ENCODE measurements at regions not wholly inside any gene's neighbourhood (a gene's known extent, or its start where the extent isn't known, plus 50 kb on each side); places are given as distances from the start of the nearest gene placed in this dataset.

DNA sequence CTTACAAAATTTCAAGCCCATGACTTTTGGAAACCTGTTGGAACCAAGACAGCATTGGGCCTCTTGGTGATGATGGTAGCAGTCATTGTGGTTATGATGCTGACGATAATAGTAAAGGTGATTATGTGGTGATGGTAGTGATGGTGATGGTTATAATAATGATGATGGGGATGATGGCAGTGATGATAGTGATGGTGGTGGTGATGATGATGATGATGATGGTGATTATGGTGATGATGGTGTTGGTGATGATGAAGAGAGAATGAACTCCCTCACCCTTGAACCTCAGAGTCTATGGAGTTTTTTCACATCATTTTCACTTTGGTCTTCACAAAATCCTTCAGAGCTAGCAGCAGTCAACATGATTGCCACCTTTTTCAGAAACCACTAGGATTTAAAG lies 105.3 kb upstream of the ASIC2 start:
- intact Hi-C loops (cut with micrococcal nuclease) = no loop called here
- ChIA-PET CTCF (no interaction called here), POLR2A (no interaction called here)
- H3K9me3 Mint-ChIP-seq = no peaks in the 10 kb centered on the region
- no peaks in the 10 kb centered on the region for H3K4me1 Mint-ChIP-seq
- ATAC-seq (ENCODE audit: low read depth) (no peak), DNase-seq (no peak)
- H3K36me3 Mint-ChIP-seq (ENCODE audit: low read depth) = no peaks in the 10 kb centered on the region
- TF ChIP-seq, protein P1, sequence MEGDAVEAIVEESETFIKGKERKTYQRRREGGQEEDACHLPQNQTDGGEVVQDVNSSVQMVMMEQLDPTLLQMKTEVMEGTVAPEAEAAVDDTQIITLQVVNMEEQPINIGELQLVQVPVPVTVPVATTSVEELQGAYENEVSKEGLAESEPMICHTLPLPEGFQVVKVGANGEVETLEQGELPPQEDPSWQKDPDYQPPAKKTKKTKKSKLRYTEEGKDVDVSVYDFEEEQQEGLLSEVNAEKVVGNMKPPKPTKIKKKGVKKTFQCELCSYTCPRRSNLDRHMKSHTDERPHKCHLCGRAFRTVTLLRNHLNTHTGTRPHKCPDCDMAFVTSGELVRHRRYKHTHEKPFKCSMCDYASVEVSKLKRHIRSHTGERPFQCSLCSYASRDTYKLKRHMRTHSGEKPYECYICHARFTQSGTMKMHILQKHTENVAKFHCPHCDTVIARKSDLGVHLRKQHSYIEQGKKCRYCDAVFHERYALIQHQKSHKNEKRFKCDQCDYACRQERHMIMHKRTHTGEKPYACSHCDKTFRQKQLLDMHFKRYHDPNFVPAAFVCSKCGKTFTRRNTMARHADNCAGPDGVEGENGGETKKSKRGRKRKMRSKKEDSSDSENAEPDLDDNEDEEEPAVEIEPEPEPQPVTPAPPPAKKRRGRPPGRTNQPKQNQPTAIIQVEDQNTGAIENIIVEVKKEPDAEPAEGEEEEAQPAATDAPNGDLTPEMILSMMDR (IDR thresholded peaks at IDR 0.05) = no peak
- H3K27me3 Mint-ChIP-seq = peaks cover 4% of the 10 kb centered on the region
- H3K27ac Mint-ChIP-seq = no peak overlapping the region
- H3K4me3 Mint-ChIP-seq = no peak overlapping the region

DNA sequence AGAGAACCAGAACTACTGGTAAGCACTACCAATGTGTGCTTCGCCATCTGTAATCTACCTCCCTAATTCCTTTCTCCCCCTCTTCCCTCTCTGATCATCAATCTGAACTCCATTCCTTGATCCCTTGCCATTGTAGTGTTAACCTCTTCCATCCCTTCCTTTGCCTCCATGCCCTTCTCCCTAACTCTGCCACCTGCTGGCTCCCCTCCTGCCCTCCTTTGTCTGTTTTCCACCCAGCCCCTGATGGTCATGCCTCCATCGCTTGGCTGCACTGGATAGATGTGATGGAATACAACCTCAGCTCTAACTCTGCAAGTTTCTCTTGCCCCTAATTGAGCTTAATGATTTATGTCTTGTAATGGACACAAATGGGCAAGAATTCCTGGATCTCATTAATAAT lies 108.2 kb upstream of the ASIC2 start:
- DNase-seq (no peak), ATAC-seq (ENCODE audit: low read depth) (no peak)
- peaks cover 5% of the 10 kb centered on the region for H3K27me3 Mint-ChIP-seq
- intact Hi-C loops (cut with micrococcal nuclease) = no loop called here
- H3K9me3 Mint-ChIP-seq = no peaks in the 10 kb centered on the region
- POLR2A ChIA-PET = no interaction called here
- TF ChIP-seq, protein P1 (IDR thresholded peaks at IDR 0.05) = no peak
- no peaks in the 10 kb centered on the region for H3K36me3 Mint-ChIP-seq (ENCODE audit: low read depth)
- CTCF ChIA-PET = no interaction called here
- no peak overlapping the region for H3K27ac Mint-ChIP-seq
- no peaks in the 10 kb centered on the region for H3K4me1 Mint-ChIP-seq
- H3K4me3 Mint-ChIP-seq = no peak overlapping the region

DNA sequence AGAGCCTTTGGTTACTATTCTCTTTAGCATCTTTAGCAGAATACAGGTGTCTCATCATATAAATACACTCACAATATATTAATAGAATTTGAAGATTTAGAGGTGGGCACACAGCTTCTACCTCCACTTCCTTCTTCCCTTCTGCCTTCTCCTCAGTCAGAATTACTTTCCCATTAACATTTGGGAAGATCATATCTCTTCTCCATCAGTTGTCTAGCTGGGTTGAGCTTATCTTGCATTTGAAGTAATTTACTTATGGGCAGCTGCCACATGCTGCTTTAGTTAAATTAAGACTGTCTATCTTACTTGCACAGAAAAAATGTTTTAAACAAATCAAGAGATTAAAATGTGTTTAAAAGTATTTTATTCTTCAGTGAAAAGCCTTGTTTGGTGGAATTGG lies 110.1 kb upstream of the ASIC2 start:
- H3K27me3 Mint-ChIP-seq = peaks cover 5% of the 10 kb centered on the region
- no peaks in the 10 kb centered on the region for H3K36me3 Mint-ChIP-seq (ENCODE audit: low read depth)
- ATAC-seq (ENCODE audit: low read depth) (no peak), DNase-seq (no peak)
- no peaks in the 10 kb centered on the region for H3K9me3 Mint-ChIP-seq
- ChIA-PET CTCF (no interaction called here), POLR2A (no interaction called here)
- H3K4me1 Mint-ChIP-seq = no peaks in the 10 kb centered on the region
- H3K27ac Mint-ChIP-seq = no peak overlapping the region
- no peak overlapping the region for H3K4me3 Mint-ChIP-seq
- intact Hi-C loops (cut with micrococcal nuclease) = no loop called here
- TF ChIP-seq, protein P1 (IDR thresholded peaks at IDR 0.05) = no peak

DNA sequence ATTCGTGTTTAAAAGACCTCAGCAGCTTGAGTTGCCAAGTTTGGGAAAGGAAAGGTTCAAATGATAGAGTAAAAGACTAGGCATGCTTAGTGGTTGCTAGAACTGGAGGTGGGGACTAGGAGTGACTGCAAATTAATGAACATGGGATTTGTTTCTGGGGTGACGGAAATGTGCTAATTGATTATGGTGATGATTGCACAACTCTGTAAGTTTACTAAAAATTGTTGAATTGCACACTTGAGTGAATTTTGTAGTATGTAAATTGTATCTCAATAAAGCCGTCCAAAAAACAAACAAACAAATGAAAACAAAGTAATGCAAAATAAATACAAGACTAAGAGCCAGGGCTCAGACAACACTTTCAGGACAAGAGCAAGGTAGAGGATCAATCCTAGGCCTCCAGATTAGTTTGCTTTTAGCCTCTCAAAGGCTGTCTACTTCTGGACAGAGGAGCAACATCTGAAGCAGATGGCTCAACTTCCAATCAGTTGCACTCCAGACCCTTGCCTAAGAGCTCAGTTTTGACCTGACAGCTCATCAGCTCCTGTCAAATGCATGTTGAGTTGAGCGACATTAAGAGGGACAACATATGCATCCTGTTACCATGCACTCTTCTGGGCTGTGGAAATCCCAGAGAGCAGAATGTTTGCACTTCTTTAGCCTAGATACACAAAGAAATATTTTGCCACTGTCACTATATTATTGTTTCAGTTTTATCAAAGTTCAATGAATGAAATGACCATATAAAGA lies 111.2 kb upstream of the ASIC2 start:
- TF ChIP-seq, protein P1 (IDR thresholded peaks at IDR 0.05) = no peak
- CTCF ChIA-PET = no interaction called here
- no peaks in the 10 kb centered on the region for H3K4me1 Mint-ChIP-seq
- H3K9me3 Mint-ChIP-seq = no peaks in the 10 kb centered on the region
- H3K36me3 Mint-ChIP-seq (ENCODE audit: low read depth) = no peaks in the 10 kb centered on the region
- H3K4me3 Mint-ChIP-seq = no peak overlapping the region
- intact Hi-C loops (cut with micrococcal nuclease) = no loop called here
- POLR2A ChIA-PET = no interaction called here
- H3K27ac Mint-ChIP-seq = no peak overlapping the region
- peaks cover 5% of the 10 kb centered on the region for H3K27me3 Mint-ChIP-seq
- DNase-seq (no peak), ATAC-seq (ENCODE audit: low read depth) (no peak)

GRCh38 chr17:33416131-33416530 lies 123.0 kb upstream of the ASIC2 start:
- intact Hi-C loops (cut with micrococcal nuclease) = no loop called here
- Mint-ChIP-seq H3K27me3 (peaks cover 2% of the 10 kb centered on the region), H3K4me1 (no peaks in the 10 kb centered on the region), H3K27ac (no peak overlapping the region), H3K4me3 (no peak overlapping the region), H3K9me3 (no peaks in the 10 kb centered on the region), H3K36me3 (ENCODE audit: low read depth) (no peaks in the 10 kb centered on the region)
- ChIA-PET CTCF (no interaction called here), POLR2A (no interaction called here)
- ATAC-seq (ENCODE audit: low read depth) (no peak), DNase-seq (no peak)
- TF ChIP-seq, protein P1 (IDR thresholded peaks at IDR 0.05) = no peak

Measured in activated B cell treated with CpG ODN at 0.5 μM for 24 hours (primary cell).